Prostate gland (tissue), 2 donors: ENCODE measurements at regions not wholly inside any gene's neighbourhood (a gene's known extent, or its start where the extent isn't known, plus 50 kb on each side); places are given as distances from the start of the nearest gene placed in this dataset.

Experiments
- DNase-seq: peaks from one replicate; pipeline ENCODE4 v3.0.0-alpha.2; 2019; ENCODE audit warnings: low spot score
- H3K27ac ChIP-seq, 2 donors: fragments of 200-600 bp; sonication (generic); 2 replicates each; pipeline ENCODE4 v1.5.1; 2017 to 2019
- H3K27me3 ChIP-seq: fragments of 200-600 bp; sonication (generic); replicated peaks from 2 replicates; pipeline ENCODE4 v1.5.1; 2019; ENCODE audit not compliant: insufficient read depth
- H3K36me3 ChIP-seq, 2 donors: fragments of 200-600 bp; sonication (generic); 1 replicate in 1 of 2; 2 replicates in 1 of 2; pipeline versions ENCODE4 v1.5.1 to v1.8.1; 2017 to 2019
- H3K4me1 ChIP-seq: fragments of 200-600 bp; sonication (generic); replicated peaks from 2 replicates; pipeline ENCODE4 v1.5.1; 2019
- H3K4me3 ChIP-seq, 2 donors: fragments of 200-600 bp; sonication (generic); 2 replicates each; pipeline ENCODE4 v1.5.1; 2017 to 2019
- H3K9me3 ChIP-seq: fragments of 200-600 bp; sonication (generic); 2 replicates; pipeline ENCODE4 v1.5.1; 2017
- POLR2A ChIP-seq: fragments of 450-650 bp; IDR thresholded peaks from one replicate; pipeline ENCODE4 v1.6.1; 2016; ENCODE audit warnings: antibody characterized with exemption, mild to moderate bottlenecking
- POLR2AphosphoS5 ChIP-seq: sonication (generic); formaldehyde crosslinking; IDR thresholded peaks from one replicate; pipeline ENCODE4 v1.6.1; 2017; ENCODE audit warnings: antibody characterized with exemption
- WGBS: methylation state at CpG from one replicate; pipeline ENCODE4 v1.1.5; 2018; 5-methylcytosine and 5-hydroxymethylcytosine counted together
- intact Hi-C: fragments of 100-400 bp; cut with DNase I; formaldehyde crosslinking; loops from one replicate; pipeline ENCODE4 v1.14.2; 2022
- TF ChIP-seq, protein P1 (sequence below), 4 experiments: fragments of 200-600 bp in 2 of 4; fragments of 450-650 bp in 2 of 4; sonication (generic) in 2 of 4; IDR thresholded peaks; 1 replicate in 3 of 4; 2 replicates in 1 of 4; pipeline ENCODE4 v1.5.1; 2016 to 2019; ENCODE audit warnings: antibody characterized with exemption in 4 of 4, mild to moderate bottlenecking in 2 of 4, moderate library complexity in 2 of 4

DNA sequence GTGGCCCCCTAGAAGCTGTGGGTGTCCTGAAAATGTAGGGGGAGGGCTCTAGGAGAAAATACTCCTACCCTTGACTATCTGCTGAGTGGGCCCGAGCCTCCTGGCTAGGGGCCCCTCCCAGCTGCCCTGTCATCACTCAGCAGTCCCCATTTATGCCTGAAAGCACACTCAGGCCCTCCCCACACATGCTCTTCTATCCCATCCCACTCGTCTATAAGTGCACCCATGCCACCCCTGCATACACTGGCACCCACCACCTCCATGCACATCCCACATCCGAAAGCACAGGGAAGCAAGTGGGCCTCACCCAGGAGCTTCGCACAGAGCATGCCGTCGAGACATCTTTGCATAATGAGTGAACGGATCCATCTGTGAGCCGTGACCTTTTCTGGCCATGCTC, 80.4 kb upstream of the POU3F1 start:
- 67% methylated on average over 8 of the region's 8 CpGs for WGBS
- no peaks in the 10 kb centered on the region for H3K36me3 ChIP-seq
- DNase-seq, result no peak
- TF ChIP-seq, protein P1, sequence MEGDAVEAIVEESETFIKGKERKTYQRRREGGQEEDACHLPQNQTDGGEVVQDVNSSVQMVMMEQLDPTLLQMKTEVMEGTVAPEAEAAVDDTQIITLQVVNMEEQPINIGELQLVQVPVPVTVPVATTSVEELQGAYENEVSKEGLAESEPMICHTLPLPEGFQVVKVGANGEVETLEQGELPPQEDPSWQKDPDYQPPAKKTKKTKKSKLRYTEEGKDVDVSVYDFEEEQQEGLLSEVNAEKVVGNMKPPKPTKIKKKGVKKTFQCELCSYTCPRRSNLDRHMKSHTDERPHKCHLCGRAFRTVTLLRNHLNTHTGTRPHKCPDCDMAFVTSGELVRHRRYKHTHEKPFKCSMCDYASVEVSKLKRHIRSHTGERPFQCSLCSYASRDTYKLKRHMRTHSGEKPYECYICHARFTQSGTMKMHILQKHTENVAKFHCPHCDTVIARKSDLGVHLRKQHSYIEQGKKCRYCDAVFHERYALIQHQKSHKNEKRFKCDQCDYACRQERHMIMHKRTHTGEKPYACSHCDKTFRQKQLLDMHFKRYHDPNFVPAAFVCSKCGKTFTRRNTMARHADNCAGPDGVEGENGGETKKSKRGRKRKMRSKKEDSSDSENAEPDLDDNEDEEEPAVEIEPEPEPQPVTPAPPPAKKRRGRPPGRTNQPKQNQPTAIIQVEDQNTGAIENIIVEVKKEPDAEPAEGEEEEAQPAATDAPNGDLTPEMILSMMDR (IDR thresholded peaks at IDR 0.05), result no peak
- TF ChIP-seq POLR2A (no peak), POLR2AphosphoS5 (no peak)
- no peaks in the 10 kb centered on the region for H3K9me3 ChIP-seq
- no peak overlapping the region for H3K4me3 ChIP-seq
- no peak overlapping the region for H3K27ac ChIP-seq
- no peaks in the 10 kb centered on the region for H3K4me1 ChIP-seq
- peaks cover 3% of the 10 kb centered on the region for H3K27me3 ChIP-seq
- intact Hi-C loops, result no loop called here

- TF ChIP-seq POLR2AphosphoS5, result no peak
- TF ChIP-seq, protein P1 (IDR thresholded peaks at IDR 0.05), result no peak
- no peak for TF ChIP-seq POLR2A
- intact Hi-C loops, result no loop called here
- DNase-seq, result no peak
- Histone ChIP-seq H3K4me1 (no peaks in the 10 kb centered on the region), H3K27ac (no peak overlapping the region), H3K4me3 (no peak overlapping the region), H3K27me3 (peaks cover 3% of the 10 kb centered on the region), H3K9me3 (no peaks in the 10 kb centered on the region), H3K36me3 (no peaks in the 10 kb centered on the region)
- 68% methylated on average over 18 of the region's 21 CpGs for whole genome bisulfite sequencing
Measured at GRCh38 chr1:38125837-38126520, 79.4 kb upstream of the POU3F1 start.

GRCh38 chr1:38125016-38125415, 78.4 kb upstream of the POU3F1 start:
- Histone ChIP-seq H3K4me1 (no peaks in the 10 kb centered on the region), H3K36me3 (no peaks in the 10 kb centered on the region), H3K27me3 (peaks cover 3% of the 10 kb centered on the region), H3K4me3 (no peak overlapping the region), H3K27ac (no peak overlapping the region), H3K9me3 (no peaks in the 10 kb centered on the region)
- TF ChIP-seq POLR2A (no peak), POLR2AphosphoS5 (no peak)
- TF ChIP-seq, protein P1 (IDR thresholded peaks at IDR 0.05), result no peak
- 95% methylated on average over 5 of the region's 5 CpGs for WGBS
- intact Hi-C loops, result no loop called here
- DNase-seq, result no peak

DNA sequence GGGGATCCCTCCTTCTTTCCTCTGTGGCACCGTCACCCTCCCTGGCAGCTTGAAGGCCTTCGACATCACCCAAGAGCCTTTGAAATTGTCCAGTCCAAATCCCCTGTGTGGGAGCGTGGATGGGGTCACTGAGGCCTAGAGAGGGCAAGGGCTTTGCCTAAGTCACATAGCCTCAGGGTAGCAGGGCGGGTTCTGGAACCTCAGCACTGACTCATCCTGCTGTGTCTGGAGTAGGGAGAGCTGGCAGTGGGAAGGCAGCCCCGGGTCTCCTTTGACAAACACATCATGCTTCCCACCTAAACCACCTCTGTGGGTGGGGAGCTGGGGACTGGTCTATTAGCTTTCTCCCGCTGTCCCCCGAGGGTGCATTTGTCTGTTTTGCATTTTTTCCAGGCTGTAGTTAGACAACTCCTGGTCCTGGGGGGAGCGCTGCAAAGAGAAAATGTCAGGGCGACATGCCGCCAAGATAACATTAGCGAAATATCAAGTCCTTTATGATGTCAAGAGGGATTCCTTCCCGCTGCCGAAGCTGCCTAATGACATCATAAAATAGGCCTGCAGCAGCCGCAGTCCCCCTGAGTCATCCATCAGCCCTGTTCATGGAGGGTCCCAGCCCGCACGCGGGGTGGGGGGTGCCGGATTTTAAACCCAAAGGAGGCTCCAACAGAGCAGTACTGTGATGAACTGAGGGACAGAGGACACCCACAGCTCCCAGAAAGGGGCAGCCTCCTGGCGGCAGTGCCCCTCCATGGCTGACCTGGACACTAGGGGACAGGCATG, 77.0 kb upstream of the POU3F1 start:
- WGBS, result 87% methylated on average over 17 of the region's 19 CpGs
- DNase-seq, result no peak

More for the DNA sequence above, 77.0 kb upstream of the POU3F1 start:
- no peaks in the 10 kb centered on the region for H3K9me3 ChIP-seq
- no peaks in the 10 kb centered on the region for H3K4me1 ChIP-seq
- TF ChIP-seq, protein P1 (IDR thresholded peaks at IDR 0.05), result no peak
- no peak for TF ChIP-seq POLR2AphosphoS5
- TF ChIP-seq POLR2A, result no peak
- intact Hi-C loops, result no loop called here
- no peak overlapping the region for H3K27ac ChIP-seq
- H3K36me3 ChIP-seq, result no peaks in the 10 kb centered on the region
- peaks cover 3% of the 10 kb centered on the region for H3K27me3 ChIP-seq
- no peak overlapping the region for H3K4me3 ChIP-seq
